A549 (cell line): ENCODE measurements at regions not wholly inside any gene's neighbourhood (a gene's known extent, or its start where the extent isn't known, plus 50 kb on each side); places are given as distances from the start of the nearest gene placed in this dataset.

Experiments
- ATAC-seq, 2 experiments: fragments of 200-7000 bp in 1 of 2; fragments of >200 bp in 1 of 2; cut with Nextera tagmentation in 1 of 2; cut with Tn5 transposase in 1 of 2; 3 replicates each; pipeline versions ENCODE4 v1.8.0 to v1.9.1; 2018 to 2020; ENCODE audit warnings: mild to moderate bottlenecking in 1 of 2, moderate library complexity in 1 of 2
- CTCF ChIA-PET: fragments of 300-600 bp; sonication (Branson Sonifier 250); formaldehyde crosslinking; extraction: SDS; loops from one replicate; lab custom pipeline; 2021; ENCODE audit warnings: antibody characterized with exemption, inconsistent platforms; lab: Yijun Ruan, JAX
- POLR2A ChIA-PET: fragments of 350-600 bp; formaldehyde crosslinking; extraction: SDS; loops from one replicate; lab custom pipeline; 2021; ENCODE audit warnings: antibody characterized with exemption, inconsistent platforms; lab: Yijun Ruan, JAX
- DNase-seq, 2 experiments: peaks; one replicate each; pipeline versions ENCODE4 v3.0.0 to v3.0.0-alpha.2; 2011 to 2016; ENCODE audit warnings: low read depth in 1 of 2, low spot score in 1 of 2
- FAIRE-seq: peaks from 2 replicates; lab custom pipeline; 2011; peaks lifted over from hg19 to GRCh38; lab: Jason Lieb, UNC
- H3K27ac ChIP-seq, 2 experiments: fragments of >200 bp; sonication (Bioruptor Twin); formaldehyde crosslinking; 3 replicates each; pipeline ENCODE4 v1.5.1; 2016 to 2017
- H3K4me1 ChIP-seq: fragments of >200 bp; sonication (Bioruptor Twin); formaldehyde crosslinking; 3 replicates; pipeline ENCODE4 v1.6.1; 2016
- H3K4me2 ChIP-seq: fragments of >200 bp; sonication (Bioruptor Twin); formaldehyde crosslinking; 3 replicates; pipeline ENCODE4 v1.6.1; 2016
- H3K4me3 ChIP-seq: fragments of >200 bp; sonication (Bioruptor Twin); formaldehyde crosslinking; 3 replicates; pipeline ENCODE4 v1.5.1; 2016
- H3K9me3 ChIP-seq: fragments of >200 bp; sonication (Bioruptor Twin); formaldehyde crosslinking; 3 replicates; pipeline ENCODE4 v1.6.1; 2016
- BHLHE40 ChIP-seq: IDR thresholded peaks from 2 replicates; pipeline ENCODE4 v1.6.1; 2012; ENCODE audit warnings: low read depth, low read length, inconsistent platforms
- CBX2 ChIP-seq: fragments of 200-600 bp; sonication (generic); IDR thresholded peaks from 2 replicates; pipeline ENCODE4 v1.6.1; 2016; ENCODE audit warnings: low read depth, mild to moderate bottlenecking, borderline replicate concordance
- CBX8 ChIP-seq: fragments of 200-600 bp; sonication (generic); IDR thresholded peaks from 2 replicates; pipeline ENCODE4 v1.6.1; 2016
- CHD2 ChIP-seq: fragments of 150-350 bp; IDR thresholded peaks from 2 replicates; pipeline ENCODE4 v1.6.1; 2014; ENCODE audit warnings: low read length; ENCODE audit not compliant: partially characterized antibody
- EHMT2 ChIP-seq: fragments of 200-600 bp; sonication (generic); IDR thresholded peaks from 2 replicates; pipeline ENCODE4 v1.6.1; 2016; ENCODE audit warnings: antibody characterized with exemption, low read depth, mild to moderate bottlenecking, moderate library complexity
- EP300 ChIP-seq, 2 experiments: fragments of >200 bp; sonication (Bioruptor Twin); formaldehyde crosslinking; IDR thresholded peaks; 2 replicates in 1 of 2; 3 replicates in 1 of 2; pipeline ENCODE4 v1.6.1; 2016 to 2017
- FOXS1 ChIP-seq: fragments of 250-450 bp; sonication (Bioruptor Pico); IDR thresholded peaks from 2 replicates; pipeline ENCODE4 v1.5.0; 2020; ENCODE audit warnings: mild to moderate bottlenecking, moderate library complexity
- HEYL ChIP-seq: fragments of 250-450 bp; sonication (Bioruptor Pico); IDR thresholded peaks from 2 replicates; pipeline ENCODE4 v1.8.0; 2021; ENCODE audit warnings: mild to moderate bottlenecking, moderate library complexity
- HOXB13 ChIP-seq: fragments of 250-450 bp; sonication (Bioruptor Pico); IDR thresholded peaks from 2 replicates; pipeline ENCODE4 v1.5.0; 2020; ENCODE audit warnings: low read depth, mild to moderate bottlenecking, moderate library complexity
- MAFK ChIP-seq: fragments of 450-650 bp; IDR thresholded peaks from 2 replicates; pipeline ENCODE4 v1.6.1; 2014; ENCODE audit not compliant: partially characterized antibody
- MYC ChIP-seq: IDR thresholded peaks from 2 replicates; pipeline ENCODE4 v1.6.1; 2012; ENCODE audit warnings: mild to moderate bottlenecking, inconsistent platforms, low read length, improper control_type of control experiment, borderline replicate concordance
- NPAS2 ChIP-seq: fragments of 250-450 bp; sonication (Bioruptor Pico); IDR thresholded peaks from 2 replicates; pipeline ENCODE4 v1.8.0; 2022; ENCODE audit warnings: mild to moderate bottlenecking, moderate library complexity, borderline replicate concordance
- NR3C1 ChIP-seq: fragments of >200 bp; sonication (Bioruptor Twin); formaldehyde crosslinking; IDR thresholded peaks from 3 replicates; pipeline ENCODE4 v1.6.1; 2017
- PHF8 ChIP-seq: fragments of 200-600 bp; sonication (generic); IDR thresholded peaks from 2 replicates; pipeline ENCODE4 v1.6.1; 2016; ENCODE audit warnings: low read depth, mild to moderate bottlenecking, antibody characterized with exemption, moderate library complexity, borderline replicate concordance
- POLR2AphosphoS2 ChIP-seq: conservative IDR thresholded peaks from 2 replicates; pipeline ENCODE4 v1.6.1; 2012; ENCODE audit warnings: low read length, improper control_type of control experiment, inconsistent platforms
- RAD21 ChIP-seq, 2 experiments: fragments of >200 bp in 1 of 2; sonication (Bioruptor Twin) in 1 of 2; formaldehyde crosslinking in 1 of 2; IDR thresholded peaks in 1 of 2; conservative IDR thresholded peaks in 1 of 2; 2 replicates in 1 of 2; 3 replicates in 1 of 2; pipeline ENCODE4 v1.6.1; 2012 to 2018; ENCODE audit warnings: inconsistent platforms in 1 of 2
- RARB ChIP-seq: fragments of 250-450 bp; sonication (Bioruptor Pico); IDR thresholded peaks from 2 replicates; pipeline ENCODE4 v1.8.0; 2021; ENCODE audit warnings: mild to moderate bottlenecking, moderate library complexity
- SREBF2 ChIP-seq: fragments of 450-650 bp; IDR thresholded peaks from 2 replicates; pipeline ENCODE4 v1.6.1; 2014; ENCODE audit warnings: mild to moderate bottlenecking, moderate library complexity
- ZC3H11A ChIP-seq: fragments of 450-650 bp; IDR thresholded peaks from 2 replicates; pipeline ENCODE4 v1.6.1; 2014; ENCODE audit warnings: antibody characterized with exemption, mild to moderate bottlenecking
- ZSCAN20 ChIP-seq: fragments of 250-450 bp; sonication (Bioruptor Pico); IDR thresholded peaks from 2 replicates; pipeline ENCODE4 v1.8.0; 2022; ENCODE audit warnings: mild to moderate bottlenecking, moderate library complexity
- WGBS: methylation state at CpG from one replicate; pipeline ENCODE4 v1.1.6; 2017; ENCODE audit errors: missing lambda C conversion rate; 5-methylcytosine and 5-hydroxymethylcytosine counted together
- TF ChIP-seq, protein P1 (sequence below): fragments of 250-450 bp; sonication (Bioruptor Pico); IDR thresholded peaks from 2 replicates; pipeline ENCODE4 v1.5.0; 2021; ENCODE audit warnings: mild to moderate bottlenecking, moderate library complexity, borderline replicate concordance
- TF ChIP-seq, protein P2 (sequence below): fragments of 150-350 bp; IDR thresholded peaks from 2 replicates; pipeline ENCODE4 v1.6.1; 2014; ENCODE audit warnings: low read depth, mild to moderate bottlenecking, low read length

DNA sequence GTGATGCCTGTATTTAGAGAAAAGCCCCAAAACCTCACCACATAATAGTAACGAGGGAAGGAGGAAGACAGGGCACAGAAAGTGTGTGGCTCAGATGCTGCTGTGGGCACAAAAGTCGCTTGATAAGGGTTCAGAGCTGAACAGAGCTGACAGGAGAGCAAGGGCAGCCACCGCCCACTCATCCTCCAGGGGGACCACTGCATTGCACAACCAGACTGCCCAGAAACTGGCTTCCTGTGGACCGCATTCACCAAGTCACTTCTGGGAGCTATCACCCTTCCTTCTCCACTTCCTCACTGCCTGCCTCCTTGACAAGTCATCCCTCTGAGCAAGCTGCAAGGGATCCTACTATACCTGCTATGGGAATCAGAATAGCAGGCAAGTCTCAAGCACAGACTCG is 512.4 kb upstream of the CDH11 start:
- ChIA-PET CTCF (no interaction called here), POLR2A (no interaction called here)
- Histone ChIP-seq H3K4me2 (no peak overlapping the region), H3K4me1 (no peaks in the 10 kb centered on the region), H3K27ac (no peak overlapping the region), H3K4me3 (no peak overlapping the region), H3K9me3 (no peaks in the 10 kb centered on the region)
- WGBS, result 9% methylated on average over 5 of the region's 5 CpGs
- ATAC-seq (no peak), FAIRE-seq (no peak), DNase-seq (no peak)
- TF ChIP-seq EP300 (IDR thresholded peaks at IDR 0.05) (no peak), NR3C1 (no peak), EHMT2 (no peak), CBX8 (no peak), HOXB13 (CRISPR knock-in tag) (no peak), NPAS2 (CRISPR knock-in tag) (no peak), HEYL (CRISPR knock-in tag) (no peak), BHLHE40 (no peak), RARB (no peak), ZC3H11A (no peak), MAFK (no peak), PHF8 (no peak), CBX2 (no peak), RAD21 (conservative IDR thresholded peaks at IDR 0.05 in 1 of 2, IDR thresholded peaks at IDR 0.05 in 1 of 2) (no peak), ZSCAN20 (no peak), CHD2 (no peak), SREBF2 (no peak)
- TF ChIP-seq, protein P1, sequence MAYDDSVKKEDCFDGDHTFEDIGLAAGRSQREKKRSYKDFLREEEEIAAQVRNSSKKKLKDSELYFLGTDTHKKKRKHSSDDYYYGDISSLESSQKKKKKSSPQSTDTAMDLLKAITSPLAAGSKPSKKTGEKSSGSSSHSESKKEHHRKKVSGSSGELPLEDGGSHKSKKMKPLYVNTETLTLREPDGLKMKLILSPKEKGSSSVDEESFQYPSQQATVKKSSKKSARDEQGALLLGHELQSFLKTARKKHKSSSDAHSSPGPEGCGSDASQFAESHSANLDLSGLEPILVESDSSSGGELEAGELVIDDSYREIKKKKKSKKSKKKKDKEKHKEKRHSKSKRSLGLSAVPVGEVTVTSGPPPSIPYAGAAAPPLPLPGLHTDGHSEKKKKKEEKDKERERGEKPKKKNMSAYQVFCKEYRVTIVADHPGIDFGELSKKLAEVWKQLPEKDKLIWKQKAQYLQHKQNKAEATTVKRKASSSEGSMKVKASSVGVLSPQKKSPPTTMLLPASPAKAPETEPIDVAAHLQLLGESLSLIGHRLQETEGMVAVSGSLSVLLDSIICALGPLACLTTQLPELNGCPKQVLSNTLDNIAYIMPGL (CRISPR knock-in tag), result no peak
- TF ChIP-seq, protein P2, sequence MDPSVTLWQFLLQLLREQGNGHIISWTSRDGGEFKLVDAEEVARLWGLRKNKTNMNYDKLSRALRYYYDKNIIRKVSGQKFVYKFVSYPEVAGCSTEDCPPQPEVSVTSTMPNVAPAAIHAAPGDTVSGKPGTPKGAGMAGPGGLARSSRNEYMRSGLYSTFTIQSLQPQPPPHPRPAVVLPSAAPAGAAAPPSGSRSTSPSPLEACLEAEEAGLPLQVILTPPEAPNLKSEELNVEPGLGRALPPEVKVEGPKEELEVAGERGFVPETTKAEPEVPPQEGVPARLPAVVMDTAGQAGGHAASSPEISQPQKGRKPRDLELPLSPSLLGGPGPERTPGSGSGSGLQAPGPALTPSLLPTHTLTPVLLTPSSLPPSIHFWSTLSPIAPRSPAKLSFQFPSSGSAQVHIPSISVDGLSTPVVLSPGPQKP, result no peak

DNA sequence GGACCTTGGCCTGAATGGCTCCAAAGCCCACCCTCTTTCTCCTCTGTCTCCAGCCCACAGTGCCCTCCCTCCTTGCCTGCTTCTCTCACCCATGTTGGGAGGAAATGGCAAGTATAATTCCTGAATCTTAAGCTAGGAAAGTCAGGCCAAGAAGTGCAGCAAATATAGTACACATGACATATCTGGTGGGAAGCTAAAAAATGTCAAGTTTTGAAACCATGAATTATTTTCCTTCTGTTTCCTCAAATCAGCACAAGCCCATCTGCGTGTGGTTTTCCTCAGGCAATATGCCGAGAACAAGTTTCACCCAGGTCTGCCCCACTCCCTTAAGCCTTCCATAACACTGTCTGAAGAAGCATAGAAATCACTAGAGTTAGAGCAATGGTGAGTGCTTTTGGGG is 502.8 kb upstream of the CDH11 start:
- ATAC-seq, result no peak
- no peak for DNase-seq
- H3K27ac ChIP-seq, result no peak overlapping the region
- CTCF ChIA-PET, result interaction anchor here (0.8 kb wide), 1 partner anchor 11 kb away, joined by 3 read pairs; no protein-coding TSS in a partner anchor
- TF ChIP-seq FOXS1 (CRISPR knock-in tag), result no peak
- TF ChIP-seq, protein P2, result no peak
- no peak for TF ChIP-seq NPAS2 (CRISPR knock-in tag)
- H3K4me1 ChIP-seq, result no peaks in the 10 kb centered on the region
- FAIRE-seq, result no peak
- WGBS, result 15% methylated on average over 2 of the region's 2 CpGs
- H3K4me3 ChIP-seq, result no peak overlapping the region
- no peaks in the 10 kb centered on the region for H3K9me3 ChIP-seq
- no peak overlapping the region for H3K4me2 ChIP-seq
- POLR2A ChIA-PET, result no interaction called here

DNA sequence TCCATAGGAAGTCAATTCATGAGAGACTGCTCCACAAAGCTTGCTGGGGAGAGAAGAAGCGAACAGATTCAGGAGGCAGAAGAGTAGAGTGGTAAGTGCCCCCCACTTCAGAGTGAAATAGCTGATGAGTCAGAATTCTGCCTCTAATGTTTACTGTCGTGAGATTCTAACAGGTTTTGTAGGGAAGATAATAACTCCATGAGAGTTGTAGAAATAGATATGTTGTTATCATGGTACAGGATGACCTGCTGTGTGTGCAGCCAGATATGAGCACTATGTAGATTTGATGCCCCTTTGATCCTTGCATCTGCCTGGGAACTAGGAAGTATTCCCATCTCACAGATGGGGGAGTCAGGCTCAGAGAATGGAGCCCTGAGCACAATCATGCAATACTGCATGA is 502.4 kb upstream of the CDH11 start:
- TF ChIP-seq PHF8, result no peak
- TF ChIP-seq EP300 (IDR thresholded peaks at IDR 0.05), result no peak
- no peak for TF ChIP-seq POLR2AphosphoS2
- TF ChIP-seq NPAS2 (CRISPR knock-in tag), result no peak
- TF ChIP-seq MYC, result no peak
- TF ChIP-seq HEYL (CRISPR knock-in tag), result no peak
- DNase-seq (no peak), FAIRE-seq (no peak), ATAC-seq (no peak)
- no peaks in the 10 kb centered on the region for H3K4me1 ChIP-seq
- no peak overlapping the region for H3K4me3 ChIP-seq
- CTCF ChIA-PET, result interaction anchor here (0.8 kb wide), 1 partner anchor 10 kb away, joined by 3 read pairs; no protein-coding TSS in a partner anchor
- no peak overlapping the region for H3K27ac ChIP-seq
- no peak overlapping the region for H3K4me2 ChIP-seq
- H3K9me3 ChIP-seq, result no peaks in the 10 kb centered on the region
- POLR2A ChIA-PET, result no interaction called here
- 7% methylated on average over 2 of the region's 2 CpGs for WGBS
